Panc1 (cell line): ENCODE measurements at regions not wholly inside any gene's neighbourhood (a gene's known extent, or its start where the extent isn't known, plus 50 kb on each side); places are given as distances from the start of the nearest gene placed in this dataset.
A peak's percentile ranks its signal among the peaks of the same experiment; 100 is the strongest.

Experiments used
- ATAC-seq: fragments of 200-7000 bp; cut with Tn5 transposase; 2 replicates; pipeline ENCODE4 v1.9.1; 2020; ENCODE audit warnings: mild to moderate bottlenecking, moderate library complexity
- BruUV-seq: library from RNA; stranded (reverse); fragments of 400-500 nt; replicated peaks from 2 replicates; lab custom pipeline; 2021; lab: Mats Ljungman, UMichigan
- CTCF ChIA-PET: fragments of 300-600 bp; sonication (Branson Sonifier 250); formaldehyde crosslinking; loops from one replicate; lab custom pipeline; 2022; ENCODE audit warnings: antibody characterized with exemption; lab: Charles Lee
- POLR2A ChIA-PET: fragments of 300-600 bp; sonication (Branson Sonifier 250); formaldehyde crosslinking; loops from one replicate; lab custom pipeline; 2022; ENCODE audit warnings: antibody characterized with exemption; lab: Charles Lee
- DNase-seq: peaks from one replicate; pipeline ENCODE4 v3.0.0-alpha.2; 2010; ENCODE audit warnings: low read depth, low spot score
- H3K27ac ChIP-seq: 2 replicates; pipeline ENCODE4 v1.5.1; 2011; ENCODE audit warnings: mild to moderate bottlenecking, low read length, inconsistent platforms
- H3K27me3 ChIP-seq: fragments of 200-500 bp; sonication (Bioruptor generic); 2 replicates; pipeline ENCODE4 v1.6.0; 2014; ENCODE audit warnings: low read length, inconsistent platforms; ENCODE audit not compliant: control insufficient read depth, insufficient read depth
- H3K36me3 ChIP-seq: fragments of 200-500 bp; sonication (Bioruptor generic); 2 replicates; pipeline ENCODE4 v1.5.1; 2014; ENCODE audit warnings: inconsistent platforms, mild to moderate bottlenecking, low read length, moderate library complexity; ENCODE audit not compliant: control insufficient read depth, insufficient read depth
- H3K4me1 ChIP-seq: 2 replicates; pipeline ENCODE4 v1.5.1; 2011; ENCODE audit warnings: inconsistent platforms, mild to moderate bottlenecking, low read length, moderate library complexity; ENCODE audit not compliant: control insufficient read depth, insufficient read depth
- H3K4me3 ChIP-seq, 2 experiments: 2 replicates each; pipeline ENCODE4 v1.5.1; 2011 to 2012; ENCODE audit warnings: low read depth in 2 of 2, low read length in 2 of 2, mild to moderate bottlenecking in 2 of 2, inconsistent platforms in 1 of 2, moderate library complexity in 1 of 2
- H3K9me3 ChIP-seq: fragments of 200-500 bp; sonication (Bioruptor generic); 2 replicates; pipeline ENCODE4 v1.5.1; 2014; ENCODE audit warnings: low read depth, mild to moderate bottlenecking, inconsistent platforms, low read length, moderate library complexity; ENCODE audit not compliant: control insufficient read depth, insufficient read depth
- CTCF ChIP-seq: fragments of 450-650 bp; IDR thresholded peaks from 2 replicates; pipeline ENCODE4 v1.5.1; 2017; ENCODE audit warnings: mild to moderate bottlenecking
- POLR2AphosphoS5 ChIP-seq: IDR thresholded peaks from 2 replicates; pipeline ENCODE4 v1.6.1; 2012; ENCODE audit warnings: mild to moderate bottlenecking, low read depth, low read length, moderate library complexity
- REST ChIP-seq, 2 experiments: IDR thresholded peaks; 2 replicates each; pipeline ENCODE4 v1.6.1; 2011 to 2012; ENCODE audit warnings: low read depth in 2 of 2, control low read depth in 1 of 2, low read length in 1 of 2, mild to moderate bottlenecking in 1 of 2, moderate library complexity in 1 of 2; ENCODE audit not compliant: insufficient read depth in 1 of 2
- SIN3A ChIP-seq: IDR thresholded peaks from 2 replicates; pipeline ENCODE4 v1.6.1; 2012; ENCODE audit warnings: low read depth, mild to moderate bottlenecking, low read length, moderate library complexity, borderline replicate concordance; ENCODE audit not compliant: insufficient read depth
- TCF7L2 ChIP-seq: IDR thresholded peaks from 2 replicates; pipeline ENCODE4 v1.6.1; 2011; ENCODE audit warnings: mild to moderate bottlenecking, low read depth, low read length, inconsistent platforms
- in situ Hi-C: cut with HindIII; loops from 2 replicates; pipeline ENCODE4 v1.10.0; 2016; ENCODE audit warnings: low sequenced_read_pairs, low pct_unique_long_range_greater_than_20kb
- intact Hi-C: fragments of 100-400 bp; cut with micrococcal nuclease; formaldehyde crosslinking; loops from one replicate; pipeline ENCODE4 v1.10.0; 2022; ENCODE audit not compliant: unreplicated experiment

- peak overlapping the region; percentile 76 for H3K27ac ChIP-seq
- H3K4me3 ChIP-seq: no peak overlapping the region
- no peaks in the 10 kb centered on the region for H3K36me3 ChIP-seq
- no peaks in the 10 kb centered on the region for H3K9me3 ChIP-seq
- intact Hi-C loops (no loop called here), in situ Hi-C loops (no loop called here)
- ChIA-PET POLR2A (no interaction called here), CTCF (interaction anchor here (0.7 kb wide), 1 partner anchor 684 kb away, joined by 3 read pairs; no protein-coding TSS in a partner anchor)
- DNase-seq: no peak
- no peak for ATAC-seq
- BruUV-seq: no TSS peak
- H3K4me1 ChIP-seq: peaks cover 43% of the 10 kb centered on the region
- no peak for TF ChIP-seq CTCF
- TF ChIP-seq SIN3A: no peak
- TF ChIP-seq POLR2AphosphoS5: no peak
- TF ChIP-seq TCF7L2: no peak
- no peak for TF ChIP-seq REST (IDR thresholded peaks at IDR 0.05; ENCODE audit: insufficient read depth in 1 of 2, low read depth in 2 of 2, low read length in 1 of 2)
- no peaks in the 10 kb centered on the region for H3K27me3 ChIP-seq
Observed at GRCh38 chr2:231644426-231644825, 51.8 kb downstream of the TEX44 start.

GRCh38 chr2:231646476-231646875, 53.8 kb downstream of the TEX44 start:
- TF ChIP-seq POLR2AphosphoS5 (no peak), REST (IDR thresholded peaks at IDR 0.05; ENCODE audit: insufficient read depth in 1 of 2, low read depth in 2 of 2, low read length in 1 of 2) (no peak), TCF7L2 (no peak)
- H3K4me3 ChIP-seq: no peak overlapping the region
- POLR2A ChIA-PET: no interaction called here
- H3K36me3 ChIP-seq: no peaks in the 10 kb centered on the region
- peaks cover 36% of the 10 kb centered on the region for H3K4me1 ChIP-seq
- intact Hi-C loops (no loop called here), in situ Hi-C loops (no loop called here)
- no peak for DNase-seq
- no TSS peak for BruUV-seq
- CTCF ChIA-PET: interaction anchor here (1.1 to 1.8 kb wide), 2 partner anchors 29 to 31 kb away, joined by 7 to 11 read pairs; no protein-coding TSS in a partner anchor
- no peaks in the 10 kb centered on the region for H3K27me3 ChIP-seq
- no peaks in the 10 kb centered on the region for H3K9me3 ChIP-seq
- ATAC-seq: no peak
- peak overlapping the region; percentile 57 for H3K27ac ChIP-seq
